GM21786 (cell line): ENCODE measurements at regions not wholly inside any gene's neighbourhood (a gene's known extent, or its start where the extent isn't known, plus 50 kb on each side); places are given as distances from the start of the nearest gene placed in this dataset.
"Not testable (repeated sequence)": the region's sequence is repeated elsewhere in the genome, so short reads cannot be mapped to it uniquely, and the experiment has no call there.

Source experiments
- ATAC-seq: cut with Tn5 transposase; IDR thresholded peaks from one replicate; pipeline ENCODE4 v1.9.1; 2021; ENCODE audit not compliant: unreplicated experiment

DNA sequence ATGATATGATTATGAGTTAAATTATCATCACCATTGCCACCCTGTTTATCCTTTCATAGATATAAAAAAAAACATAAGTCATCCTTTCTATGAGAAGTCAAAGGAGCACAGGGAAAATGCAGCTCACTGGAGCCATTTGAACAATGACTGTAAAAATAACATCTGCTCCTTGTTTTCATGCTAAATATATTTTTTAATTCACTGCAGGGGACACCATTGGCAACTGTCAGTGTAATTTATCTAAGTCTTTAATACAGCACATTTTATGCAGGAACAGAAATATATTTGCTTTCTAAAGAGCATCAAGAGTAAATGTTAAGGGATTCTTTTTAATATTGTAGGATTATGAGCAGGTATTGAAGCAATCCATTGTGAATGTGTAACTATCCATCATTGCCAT is 371.3 kb downstream of the ZBBX start:
- no peak for ATAC-seq

DNA sequence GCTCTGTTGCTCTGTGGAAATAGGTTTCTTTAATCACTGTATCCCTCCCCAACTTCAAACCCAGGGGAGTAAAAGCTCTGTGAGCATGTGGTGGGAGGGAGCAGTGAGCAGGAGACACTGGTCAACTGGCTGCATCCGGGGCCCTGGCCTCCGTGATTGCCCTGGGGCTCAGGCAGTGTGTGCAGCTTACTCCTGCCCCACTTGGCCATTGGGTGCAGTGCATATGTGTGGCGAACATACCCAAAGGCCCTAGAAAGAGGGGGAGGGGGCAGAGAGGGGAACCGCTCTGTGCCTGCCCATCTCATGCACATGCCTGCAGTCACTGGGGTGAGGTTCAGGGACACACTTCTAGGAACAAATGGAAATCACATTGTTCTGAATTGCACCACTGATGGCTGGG is 378.7 kb downstream of the ZBBX start:
- no peak for ATAC-seq

DNA sequence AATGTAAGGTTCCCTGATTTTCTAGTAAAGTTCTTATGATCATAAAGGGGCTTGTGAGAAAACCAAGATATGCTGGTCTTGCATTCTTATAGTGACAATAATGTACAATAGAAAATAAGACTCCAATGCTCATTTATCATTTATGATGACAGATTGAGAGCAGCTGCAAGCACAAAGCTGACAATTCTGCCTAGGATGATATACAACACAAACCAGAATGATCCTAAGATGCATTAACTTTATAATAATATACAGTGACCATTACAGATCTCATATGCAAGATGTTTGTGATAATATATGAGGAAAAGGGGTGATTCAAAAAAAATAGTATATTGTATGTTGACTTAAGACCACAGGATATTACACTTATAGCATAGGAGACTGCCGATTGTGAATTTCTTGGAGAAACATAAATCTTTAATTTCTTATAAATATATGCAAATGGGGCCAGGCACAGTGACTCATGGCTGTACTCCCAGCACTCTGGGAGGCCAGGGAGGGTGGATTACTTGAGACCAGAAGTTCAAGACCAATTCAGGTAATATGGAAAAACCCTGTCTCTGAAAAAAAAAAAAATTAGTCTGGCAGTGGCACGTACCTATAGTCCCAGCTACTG is 387.0 kb downstream of the ZBBX start:
- no peak for ATAC-seq

DNA sequence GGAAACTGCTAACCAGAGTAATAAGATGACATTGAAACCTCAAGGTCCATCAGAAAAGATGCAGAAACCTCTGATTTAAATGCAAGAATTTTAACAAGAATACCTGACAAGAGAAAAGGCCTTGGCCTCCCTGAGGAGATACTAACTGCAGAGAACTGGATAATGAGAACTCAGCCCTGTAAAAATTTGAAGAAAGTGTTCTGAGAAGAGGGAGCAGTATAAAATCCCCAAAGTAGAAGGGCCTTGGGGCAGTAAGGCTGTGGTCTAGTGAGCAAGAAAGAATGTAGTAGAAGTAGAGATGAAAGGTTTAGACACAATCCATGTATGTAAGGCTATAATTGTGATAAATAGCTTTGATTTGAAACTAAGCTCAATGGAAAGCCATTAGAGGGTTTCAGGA is 394.1 kb downstream of the ZBBX start:
- ATAC-seq, result no peak

DNA sequence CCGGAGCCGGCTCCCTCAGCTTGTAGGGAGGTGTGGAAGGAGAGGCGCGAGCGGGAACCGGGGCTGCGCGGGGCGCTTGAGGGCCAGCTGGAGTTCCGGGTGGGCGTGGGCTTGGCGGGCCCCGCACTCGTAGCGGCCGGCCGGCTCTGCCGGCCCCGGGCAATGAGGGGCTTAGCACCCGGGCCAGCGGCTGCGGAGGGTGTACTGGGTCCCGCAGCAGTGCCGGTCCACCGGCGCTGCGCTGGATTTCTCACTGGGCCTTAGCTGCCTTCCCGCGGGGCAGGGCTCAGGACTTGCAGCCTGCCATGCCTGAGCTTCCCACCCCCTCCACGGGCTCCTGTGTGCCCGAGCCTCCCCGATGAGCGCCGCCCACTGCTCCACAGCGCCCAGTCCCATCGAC is 404.3 kb downstream of the ZBBX start:
- not testable (repeated sequence) for ATAC-seq

GRCh38 chr3:166967714-166968113 is 412.4 kb downstream of the ZBBX start:
- ATAC-seq, result not testable (repeated sequence)

DNA sequence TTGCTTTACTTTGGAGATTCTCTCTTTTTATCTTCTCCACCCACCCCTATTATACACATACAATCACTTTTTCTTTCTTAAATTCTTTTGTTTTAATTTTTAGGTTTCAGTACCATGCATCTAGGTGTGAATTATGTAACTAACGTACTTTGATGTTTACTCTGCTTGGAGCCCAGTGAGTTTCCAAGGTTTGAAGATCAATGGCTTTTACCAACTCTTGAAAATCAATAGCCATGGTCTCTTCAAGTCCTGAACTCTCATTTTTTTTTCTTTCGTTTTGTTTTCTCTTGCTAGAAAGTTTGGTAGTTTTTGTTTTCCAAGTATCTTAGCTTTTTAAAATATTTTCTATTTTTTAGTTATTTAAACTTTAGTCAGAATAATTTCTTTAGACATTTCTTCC is 417.2 kb downstream of the ZBBX start:
- ATAC-seq, result no peak

DNA sequence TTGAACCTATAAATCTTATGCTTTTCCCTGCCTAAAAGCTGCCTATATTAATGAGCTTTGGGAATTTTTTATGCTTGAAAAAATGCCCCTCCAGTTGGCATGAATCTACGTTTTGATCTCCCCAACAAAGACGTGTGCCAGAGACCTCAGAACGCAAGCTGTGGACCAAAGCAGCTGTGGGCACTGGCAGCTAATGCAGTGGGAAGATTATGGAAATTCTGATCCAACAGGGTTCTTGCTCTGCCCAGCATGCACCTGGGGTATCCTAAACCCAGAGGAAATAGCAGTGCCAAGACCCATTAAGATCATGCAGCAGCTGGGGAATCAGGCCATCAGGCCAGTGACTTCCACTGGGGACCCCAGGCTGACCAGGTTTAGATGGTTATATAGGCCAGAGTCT is 423.0 kb downstream of the ZBBX start:
- no peak for ATAC-seq

GRCh38 chr3:166955201-166955939 is 424.7 kb downstream of the ZBBX start:
- no peak for ATAC-seq

GRCh38 chr3:166934879-166935278 is 445.2 kb downstream of the ZBBX start:
- ATAC-seq, result no peak

- ATAC-seq, result no peak
Measured at GRCh38 chr3:166917437-166917836, 462.7 kb downstream of the ZBBX start.

GRCh38 chr3:166902374-166902773 is 477.7 kb downstream of the ZBBX start:
- ATAC-seq, result no peak

DNA sequence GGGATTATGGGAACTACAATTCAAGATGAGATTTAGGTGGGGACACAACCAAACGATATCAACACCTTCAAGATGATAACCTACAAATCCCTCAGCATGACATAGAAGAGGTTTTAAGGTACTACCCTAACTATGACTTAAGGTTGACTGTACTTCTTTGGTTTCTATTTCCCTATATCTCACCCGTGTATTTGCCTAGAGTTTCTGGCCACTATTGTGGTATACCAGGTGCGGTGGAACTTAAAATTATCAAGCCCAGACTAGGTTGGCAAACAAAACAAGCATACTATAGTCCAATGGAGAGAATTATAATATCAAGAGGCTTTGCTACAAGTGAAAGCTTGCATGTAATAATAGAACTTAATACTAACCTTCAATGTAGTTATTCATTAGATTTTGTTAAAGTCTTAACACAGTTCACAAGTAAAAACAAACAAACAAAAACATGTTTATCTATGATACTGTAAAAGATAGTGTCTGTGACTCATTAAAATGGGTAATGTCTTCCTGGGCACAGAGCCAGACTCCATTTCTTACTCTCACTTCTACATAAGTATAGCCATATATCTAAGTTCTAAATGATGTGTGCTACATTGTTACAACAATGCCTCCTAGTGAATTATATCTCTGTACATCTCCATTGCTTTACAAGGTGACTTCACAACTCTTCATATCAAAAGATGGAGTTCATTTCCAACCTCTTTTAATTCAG is 479.1 kb downstream of the ZBBX start:
- no peak for ATAC-seq

DNA sequence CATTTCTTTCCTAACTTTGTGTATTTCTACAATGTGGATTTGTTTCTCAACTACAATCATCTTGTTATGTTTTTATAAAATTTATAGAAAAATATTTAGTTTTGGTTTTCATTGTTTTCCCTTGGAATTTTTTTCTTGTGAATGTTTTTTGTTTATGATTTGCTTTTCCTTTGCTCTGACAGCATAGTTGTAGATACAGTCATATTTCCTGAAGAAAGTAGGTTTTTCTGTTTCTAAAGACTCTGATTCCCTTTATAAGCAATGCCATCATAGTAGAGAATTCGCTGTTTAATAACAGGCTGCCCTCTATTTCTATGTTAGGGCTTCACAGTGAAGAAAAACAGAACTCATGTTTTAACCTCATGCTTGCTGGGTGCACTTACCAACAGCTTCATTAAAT is 482.3 kb downstream of the ZBBX start:
- no peak for ATAC-seq

DNA sequence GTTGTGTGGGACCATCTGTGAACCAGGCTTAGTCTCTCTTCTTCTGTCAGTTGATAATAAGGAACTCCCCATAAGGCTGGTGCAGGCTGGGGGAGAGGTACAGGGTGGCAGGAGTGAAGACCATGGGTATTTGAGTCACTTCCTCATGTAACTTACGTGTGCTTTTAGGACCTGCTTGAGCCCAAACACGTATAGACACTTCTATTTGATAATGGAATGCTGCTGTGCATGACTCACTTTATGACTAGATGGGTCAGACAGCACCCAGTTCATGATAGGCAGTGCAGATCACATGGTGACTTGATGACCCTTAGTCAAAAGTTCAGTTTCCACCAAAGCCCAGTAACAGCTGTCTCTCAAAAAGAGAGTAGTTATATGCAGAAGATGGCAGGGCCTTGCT is 490.9 kb downstream of the ZBBX start:
- ATAC-seq, result no peak

- ATAC-seq, result no peak
Measured at GRCh38 chr3:166879661-166880060, 500.4 kb downstream of the ZBBX start.

DNA sequence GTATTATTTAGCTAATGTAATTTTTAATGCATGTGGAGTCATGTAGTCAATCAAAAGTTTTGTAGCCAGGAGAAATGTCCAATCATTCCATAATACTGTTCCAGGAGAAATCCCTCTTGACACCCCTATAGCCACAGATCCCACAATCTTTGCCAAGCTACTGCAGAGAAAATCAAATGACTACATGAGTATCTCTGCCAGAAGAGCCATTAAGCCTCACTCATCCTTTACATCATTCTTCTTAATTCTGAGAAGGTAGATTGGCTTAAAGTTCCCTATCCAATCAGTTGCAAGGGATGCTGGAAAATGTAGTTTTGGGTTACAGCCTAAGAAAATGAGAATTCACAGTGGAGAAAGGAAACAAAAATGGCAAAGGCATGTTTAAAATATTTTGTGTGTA is 502.1 kb downstream of the ZBBX start:
- ATAC-seq, result no peak

DNA sequence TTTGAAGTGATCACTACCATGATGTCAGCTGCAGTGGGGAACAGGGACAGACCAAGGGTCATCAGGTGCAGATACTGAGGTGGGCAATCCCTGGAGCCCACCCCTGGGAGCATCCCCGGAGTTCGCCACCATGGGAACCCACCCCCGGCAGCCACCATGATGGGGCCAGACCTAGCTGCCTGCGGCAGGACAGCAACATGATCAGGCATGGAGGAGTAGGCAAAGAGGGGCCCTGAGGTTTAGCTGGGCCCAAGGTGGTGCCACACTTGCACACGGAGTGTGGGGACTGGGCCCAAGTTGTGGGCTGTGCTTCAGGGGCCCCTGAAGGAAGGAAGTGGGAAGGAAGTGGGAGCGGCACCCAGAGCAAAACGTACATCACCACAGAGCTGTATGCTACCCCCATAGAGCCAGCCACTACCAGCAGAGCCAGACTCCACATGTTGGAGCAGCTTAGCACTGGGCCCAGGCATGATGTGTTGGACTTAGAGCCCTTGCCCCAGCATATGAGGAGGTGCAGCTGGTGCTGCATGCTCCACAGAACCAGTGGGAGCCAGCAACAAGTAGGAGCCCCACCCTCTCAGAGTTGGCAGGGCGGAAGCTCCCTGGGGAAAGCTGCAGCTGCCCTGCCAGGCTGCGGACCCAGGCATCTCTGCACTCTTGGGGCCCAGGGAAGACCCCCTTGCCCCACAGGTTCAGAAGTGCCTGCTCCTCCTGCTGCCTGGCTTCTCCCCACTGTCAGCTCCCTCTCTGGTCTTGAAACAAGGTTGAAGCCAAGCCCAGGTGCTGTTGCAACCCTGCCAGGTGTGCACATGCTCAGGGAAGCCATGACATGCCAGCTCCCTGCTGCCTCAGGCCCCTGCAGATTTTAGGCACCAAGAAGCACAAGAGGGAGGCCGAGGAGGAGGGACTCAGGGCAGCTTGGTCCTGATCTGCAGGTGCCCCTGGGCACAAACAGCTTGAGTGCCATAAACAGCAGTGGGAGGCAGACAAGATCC is 515.3 kb downstream of the ZBBX start:
- ATAC-seq, result no peak

- ATAC-seq, result no peak
Measured at GRCh38 chr3:166860217-166860616, 519.9 kb downstream of the ZBBX start.

DNA sequence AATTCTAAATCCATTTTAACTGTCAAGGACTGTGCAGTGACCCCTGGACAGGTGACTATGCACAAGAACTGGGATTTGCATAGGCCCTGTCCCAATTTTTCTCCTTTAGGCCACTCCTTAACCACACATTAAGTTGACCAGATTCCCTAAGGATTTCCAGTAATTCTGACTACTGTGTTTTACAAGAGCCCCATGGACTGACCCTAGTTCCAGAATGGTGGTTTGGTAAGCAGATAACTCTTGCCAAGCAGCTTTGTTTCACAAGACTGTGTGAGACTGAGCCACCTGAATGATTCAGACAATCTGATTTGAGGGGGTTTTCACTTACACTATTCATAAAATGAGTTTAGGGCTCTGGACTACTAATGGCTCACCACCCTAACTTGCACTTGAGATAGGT is 535.8 kb downstream of the ZBBX start:
- ATAC-seq, result no peak

DNA sequence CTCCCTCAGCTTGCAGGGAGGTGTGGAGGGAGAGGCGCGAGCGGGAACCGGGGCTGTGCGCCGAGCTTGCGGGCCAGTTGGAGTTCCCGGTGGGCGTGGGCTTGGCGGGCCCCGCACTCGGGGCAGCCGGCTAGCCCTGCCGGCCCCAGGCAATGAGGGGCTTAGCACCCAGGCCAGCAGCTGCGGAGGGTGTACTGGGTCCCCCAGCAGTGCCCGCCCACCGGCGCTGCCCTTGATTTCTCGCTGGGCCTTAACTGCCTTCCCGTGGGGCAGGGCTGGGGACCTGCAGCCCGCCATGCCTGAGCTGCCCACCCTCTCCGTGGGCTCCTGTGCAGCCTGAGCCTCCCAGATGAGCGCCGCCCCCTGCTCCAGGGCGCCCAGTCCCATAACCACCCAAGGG is 537.3 kb downstream of the ZBBX start:
- ATAC-seq, result not testable (repeated sequence)
